GM18907 (cell line): ENCODE measurements at regions not wholly inside any gene's neighbourhood (a gene's known extent, or its start where the extent isn't known, plus 50 kb on each side); places are given as distances from the start of the nearest gene placed in this dataset.

Experiments used
- ATAC-seq: cut with Tn5 transposase; IDR thresholded peaks from one replicate; pipeline ENCODE4 v1.9.1; 2021; ENCODE audit warnings: mild to moderate bottlenecking, moderate library complexity; ENCODE audit not compliant: unreplicated experiment

DNA sequence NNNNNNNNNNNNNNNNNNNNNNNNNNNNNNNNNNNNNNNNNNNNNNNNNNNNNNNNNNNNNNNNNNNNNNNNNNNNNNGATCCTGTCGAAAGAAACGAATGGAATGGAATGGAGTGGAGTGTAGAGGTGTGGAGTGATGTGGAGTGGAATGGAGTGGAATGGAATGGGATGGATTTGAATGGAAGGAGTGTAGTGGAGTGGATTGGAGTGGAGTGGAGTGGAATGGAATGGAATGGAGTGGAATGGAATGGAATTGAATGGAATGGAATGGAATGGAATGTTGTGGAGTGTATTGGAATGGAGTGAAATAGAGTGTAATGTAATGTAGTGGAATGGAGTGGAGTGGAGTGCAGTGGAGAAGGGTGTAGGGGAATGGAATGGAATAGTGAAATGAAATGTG lies 1275.4 kb upstream of the TPTE start:
- ATAC-seq: peak; percentile 35

DNA sequence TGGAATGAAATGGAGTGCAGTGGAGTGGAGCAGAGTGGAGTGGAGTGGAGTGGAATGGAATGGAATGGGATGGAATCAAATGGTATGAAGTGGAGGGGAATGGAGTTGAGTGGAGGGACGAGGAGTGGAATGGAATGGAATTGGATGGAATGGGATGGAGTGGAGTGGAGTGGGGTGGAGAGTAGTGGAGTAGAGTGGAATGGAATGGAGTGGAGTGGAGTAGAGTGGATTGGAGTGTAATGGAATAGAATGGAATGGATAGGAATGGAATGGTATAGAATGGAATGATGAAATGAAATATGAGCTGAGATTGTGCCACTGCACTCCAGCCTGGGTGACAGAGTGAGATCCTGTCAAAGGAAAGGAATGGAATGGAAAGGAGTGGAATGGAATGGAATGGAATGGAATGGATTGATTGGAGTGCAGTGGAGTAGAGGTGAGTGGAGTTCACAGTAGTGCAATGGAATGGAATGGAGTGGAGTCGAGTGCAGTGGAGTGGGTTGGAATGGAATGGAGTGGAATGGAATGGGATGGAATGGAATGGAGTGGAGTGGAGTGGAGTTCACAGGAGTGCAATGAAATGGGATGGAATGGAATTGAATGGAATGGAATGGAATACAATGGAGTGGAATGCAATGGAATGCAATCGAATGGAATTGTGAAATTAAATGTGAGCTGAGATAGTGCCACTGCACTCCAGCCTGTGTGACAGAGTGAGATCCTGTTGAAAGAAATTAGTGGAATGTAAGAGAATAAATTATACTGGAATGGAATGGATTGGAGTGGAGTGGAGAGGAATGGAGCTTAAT lies 1274.7 kb upstream of the TPTE start:
- ATAC-seq: peak; percentile 61

DNA sequence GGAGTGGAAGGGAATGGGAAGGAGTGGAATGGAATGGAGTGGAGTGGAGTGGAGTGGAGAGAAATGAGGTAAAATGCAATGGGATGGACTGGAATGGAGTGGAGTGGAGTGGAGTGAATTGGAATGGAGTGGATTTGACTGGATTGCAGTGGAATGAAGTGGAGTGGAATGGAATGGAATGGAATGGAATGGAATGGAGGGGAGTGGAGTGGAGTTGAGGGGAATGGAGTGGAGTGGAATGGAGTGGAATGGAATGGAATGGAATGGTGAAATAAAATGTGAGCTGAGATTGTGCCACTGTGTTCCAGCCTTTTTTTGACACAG lies 1274.1 kb upstream of the TPTE start:
- ATAC-seq: peak; percentile 37

DNA sequence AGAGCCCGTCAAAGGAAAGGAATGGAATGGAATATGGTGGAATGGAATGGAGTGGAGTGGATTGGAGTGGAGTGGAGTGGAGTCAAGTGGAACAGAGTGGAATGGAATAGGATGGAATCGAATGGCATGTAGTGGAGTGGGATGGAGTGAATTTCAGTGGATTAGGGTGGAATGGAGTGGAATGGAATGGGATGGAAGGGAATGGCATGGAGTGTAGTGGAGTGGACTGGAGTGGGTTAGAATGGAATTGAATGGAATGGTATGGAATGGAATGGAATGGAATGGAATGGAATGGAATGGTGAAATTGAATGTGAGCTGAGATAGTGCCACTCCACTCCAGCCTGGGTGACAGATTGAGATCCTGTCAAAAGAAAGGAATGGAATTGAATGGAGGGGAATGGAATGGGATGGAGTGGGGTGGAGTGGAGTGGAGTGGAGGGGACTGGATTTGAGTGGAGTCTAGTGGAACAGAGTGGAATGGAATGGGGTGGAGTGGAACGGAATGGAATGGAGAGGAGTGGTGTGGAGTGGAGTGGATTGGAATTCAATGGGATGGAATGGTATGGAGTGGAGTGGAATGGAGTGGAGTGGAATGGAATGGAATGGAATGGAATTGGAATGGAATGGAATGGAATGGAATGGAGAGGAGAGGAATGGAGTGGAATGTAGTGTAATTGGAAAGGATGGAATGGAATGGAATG lies 1273.6 kb upstream of the TPTE start:
- ATAC-seq: peak; percentile 45
